ENCODE measurements at regions not wholly inside any gene's neighbourhood (a gene's known extent, or its start where the extent isn't known, plus 50 kb on each side); places are given as distances from the start of the nearest gene placed in this dataset.
"Not testable (repeated sequence)": the region's sequence is repeated elsewhere in the genome, so short reads cannot be mapped to it uniquely, and the experiment has no call there.

DNA sequence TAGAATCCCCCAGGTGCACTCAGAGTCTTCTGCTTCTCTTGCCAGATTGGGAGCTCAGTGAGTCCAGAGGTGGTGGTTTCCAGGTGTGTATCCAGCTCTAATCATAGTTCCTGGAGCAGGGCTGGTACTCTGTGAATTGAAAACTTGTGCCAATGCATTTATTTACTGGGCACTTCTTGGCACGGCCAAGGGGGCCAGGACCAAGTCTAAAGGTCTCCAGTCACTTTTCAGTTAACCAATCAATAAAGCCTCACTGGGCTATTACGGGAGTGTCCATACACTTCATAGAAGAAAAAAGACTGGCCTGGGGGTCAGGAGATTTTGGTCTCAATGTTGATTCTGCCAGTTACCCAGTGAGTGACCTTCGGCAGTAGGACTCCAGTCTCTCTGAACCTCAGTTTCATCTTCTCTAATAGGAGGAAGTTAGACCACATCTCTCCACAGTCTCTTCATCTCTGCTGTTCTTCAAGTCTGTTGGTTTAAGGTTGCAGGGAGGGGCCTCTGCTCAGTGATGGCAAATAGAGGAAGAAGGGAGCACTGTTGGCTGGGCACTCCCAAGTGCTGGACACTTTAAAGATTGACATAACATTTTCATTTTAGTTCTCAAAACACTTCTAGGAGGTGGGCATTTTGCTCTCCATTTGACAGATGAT lies 188.5 kb upstream of the E2F8 start:
- DNase-seq = no peak

- no peak for DNase-seq
Observed at GRCh38 chr11:19428206-19429002, 187.7 kb upstream of the E2F8 start.

GRCh38 chr11:19426756-19427403 lies 186.1 kb upstream of the E2F8 start:
- no peak for DNase-seq

DNA sequence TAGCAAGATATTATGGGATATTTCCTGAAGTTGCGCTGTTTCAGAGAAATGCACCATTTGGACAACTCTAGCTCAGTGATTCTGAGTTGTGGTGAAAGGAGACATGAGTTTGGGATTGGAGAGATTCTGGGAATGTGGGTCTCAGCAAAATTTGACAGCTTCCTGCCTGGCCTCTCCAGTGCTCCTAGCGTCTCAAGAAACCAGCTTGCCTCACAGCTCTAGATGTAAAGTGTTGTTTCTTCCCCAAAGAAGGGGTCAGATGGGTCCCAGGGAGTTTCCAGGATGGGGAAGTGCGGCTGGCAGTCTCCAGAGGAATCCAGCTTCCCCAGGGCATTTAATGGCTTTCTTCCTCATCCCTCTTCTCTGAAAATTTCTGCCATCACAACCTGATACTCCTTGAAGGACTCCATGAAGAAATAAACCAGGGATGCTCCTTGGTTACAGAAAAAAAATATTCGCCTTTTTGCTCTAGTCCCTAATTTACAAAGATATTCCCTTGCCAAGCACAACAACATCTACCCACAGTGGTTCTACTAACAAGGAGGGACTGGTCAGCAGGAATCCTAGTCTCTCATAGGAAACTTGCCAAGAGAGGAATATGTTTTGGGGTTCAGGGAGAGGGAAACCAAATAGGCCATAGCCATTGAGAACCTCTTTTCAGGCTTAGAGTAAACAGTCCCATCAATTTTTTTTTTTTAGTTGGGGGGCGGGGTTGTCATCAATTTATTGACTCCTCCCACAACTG lies 185.4 kb upstream of the E2F8 start:
- no peak for DNase-seq

- DNase-seq = no peak
Observed at GRCh38 chr11:19422276-19422675, 181.5 kb upstream of the E2F8 start.

- no peak for DNase-seq
Observed at GRCh38 chr11:19420868-19421533, 180.3 kb upstream of the E2F8 start.

DNA sequence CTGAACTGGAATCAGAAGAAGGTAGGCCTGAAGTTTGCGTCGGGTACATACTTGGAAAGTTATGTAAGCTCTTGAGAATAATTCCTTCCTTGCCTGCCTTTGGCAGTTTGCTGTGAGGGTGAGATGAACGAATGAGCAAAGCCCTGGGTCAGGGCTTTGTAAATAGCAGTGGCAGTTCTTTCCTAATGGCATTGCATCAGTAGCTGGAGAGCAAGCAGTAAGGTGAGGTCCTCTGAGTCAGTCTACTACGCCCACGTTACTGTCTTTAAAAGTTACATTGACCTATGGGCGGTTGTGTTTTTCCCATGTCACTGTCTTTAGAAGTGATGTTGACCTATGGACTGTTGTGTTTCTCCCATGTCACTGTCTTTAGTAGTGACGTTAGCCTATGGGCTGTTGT lies 179.1 kb upstream of the E2F8 start:
- DNase-seq = no peak

GRCh38 chr11:19419021-19419750 lies 178.4 kb upstream of the E2F8 start:
- DNase-seq = no peak

DNA sequence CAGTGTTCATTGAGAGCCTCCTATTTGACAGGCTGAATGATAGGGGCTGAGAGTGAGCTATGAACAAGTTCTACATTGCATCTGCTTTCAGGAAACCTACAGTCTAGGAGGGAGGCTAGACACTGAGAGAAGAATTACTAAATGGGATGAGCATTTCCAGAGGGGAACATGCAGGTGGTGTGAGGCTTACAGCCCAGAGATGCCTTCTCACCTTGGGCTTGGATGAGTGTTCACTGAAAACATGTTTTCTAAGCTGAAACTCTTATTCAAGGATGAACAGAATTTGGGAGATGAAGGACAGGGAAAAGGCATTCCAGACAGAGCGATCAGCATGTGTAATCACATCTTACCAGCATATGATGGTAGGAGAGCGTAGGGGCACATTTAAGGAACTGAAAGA lies 177.5 kb upstream of the E2F8 start:
- no peak for DNase-seq

DNA sequence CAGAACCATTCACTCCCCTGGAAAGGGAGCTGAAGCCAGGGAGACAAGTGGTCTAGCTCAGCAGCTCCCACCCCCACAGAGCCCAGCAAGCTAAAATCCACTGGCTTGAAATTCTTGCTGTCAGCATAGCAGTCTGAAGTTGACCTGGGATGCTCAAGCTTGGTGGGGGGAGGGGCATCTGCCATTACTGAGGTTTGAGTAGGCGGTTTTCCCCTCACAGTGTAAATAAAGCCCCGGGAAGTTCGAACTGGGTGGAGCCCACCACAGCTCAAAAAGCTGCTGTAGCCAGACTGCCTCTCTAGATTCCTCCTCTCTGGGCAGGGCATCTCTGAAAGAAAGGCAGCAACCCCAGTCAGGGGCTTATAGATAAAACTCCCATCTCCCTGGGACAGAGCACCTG lies 171.3 kb upstream of the E2F8 start:
- DNase-seq = not testable (repeated sequence)

DNA sequence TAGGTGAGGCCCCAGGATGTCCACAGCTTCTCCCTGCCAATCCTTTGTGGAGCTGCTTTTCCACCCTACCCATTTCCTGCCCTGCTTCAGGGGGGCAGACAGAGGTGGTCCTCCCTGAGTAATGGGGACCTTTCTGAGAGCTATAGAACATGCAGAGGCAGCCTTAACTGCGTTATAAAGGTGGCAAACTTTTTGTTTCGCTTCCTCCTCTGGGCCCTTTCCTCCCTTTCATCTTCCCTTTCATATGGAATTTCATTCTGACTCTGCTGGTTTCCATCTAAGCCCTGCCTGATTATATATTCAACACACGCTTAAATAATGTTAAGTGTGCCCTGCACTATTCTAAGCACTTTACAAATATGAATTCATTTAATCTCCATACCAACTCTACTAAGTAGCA lies 169.3 kb upstream of the E2F8 start:
- DNase-seq = no peak

- no peak for DNase-seq
Observed at GRCh38 chr11:19409307-19409706, 168.6 kb upstream of the E2F8 start.

GRCh38 chr11:19407677-19408270 lies 167.0 kb upstream of the E2F8 start:
- no peak for DNase-seq

DNA sequence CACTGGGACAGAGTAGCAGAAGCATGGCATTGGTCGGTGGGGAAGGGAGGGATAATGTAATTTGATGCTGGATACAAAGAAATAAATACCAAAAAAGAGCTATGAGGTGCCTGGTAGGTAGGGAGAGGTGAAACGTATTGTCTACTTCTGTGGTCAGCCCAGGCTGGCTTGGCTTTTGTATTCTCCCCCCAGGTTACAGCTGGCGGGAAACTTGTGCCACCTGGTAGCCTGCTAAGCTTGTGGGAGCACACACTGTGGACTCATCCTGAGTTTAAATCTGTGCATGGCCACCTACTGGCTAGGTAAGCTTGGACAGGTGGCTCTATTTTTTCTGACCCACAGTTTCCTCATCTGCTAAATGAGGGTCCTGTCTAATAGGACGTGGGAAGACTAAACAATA lies 165.2 kb upstream of the E2F8 start:
- DNase-seq = no peak

GRCh38 chr11:19404787-19405186 lies 164.0 kb upstream of the E2F8 start:
- DNase-seq = no peak

GRCh38 chr11:19403196-19403895 lies 162.6 kb upstream of the E2F8 start:
- DNase-seq = no peak

DNA sequence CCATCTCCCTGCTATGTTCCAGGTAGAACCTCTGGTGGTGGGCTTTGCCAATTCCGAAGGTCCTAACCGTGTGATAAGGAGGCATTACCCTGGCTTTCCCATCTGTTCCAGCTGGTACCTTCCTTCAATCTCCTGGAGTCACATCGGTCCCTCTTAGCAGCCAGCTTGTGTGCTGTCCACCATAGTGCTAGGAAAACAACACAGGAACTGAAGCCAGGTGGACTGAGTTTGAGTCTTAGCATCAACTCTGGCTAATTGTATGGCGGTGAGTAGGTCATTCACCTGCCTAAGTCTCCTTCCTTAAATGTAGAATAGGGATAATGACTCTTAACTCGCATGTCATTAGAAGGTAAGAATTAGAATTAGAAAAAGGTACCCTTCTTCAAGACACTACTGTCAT lies 159.6 kb upstream of the E2F8 start:
- DNase-seq = no peak

- no peak for DNase-seq
Observed at GRCh38 chr11:19398772-19399527, 158.2 kb upstream of the E2F8 start.

- no peak for DNase-seq
Observed at GRCh38 chr11:19398273-19398672, 157.5 kb upstream of the E2F8 start.

- DNase-seq = no peak
Observed at GRCh38 chr11:19395050-19395449, 154.3 kb upstream of the E2F8 start.
